ENCODE measurements at regions not wholly inside any gene's neighbourhood (a gene's known extent, or its start where the extent isn't known, plus 50 kb on each side); places are given as distances from the start of the nearest gene placed in this dataset.
A peak's percentile ranks its signal among the peaks of the same experiment; 100 is the strongest.

DNA sequence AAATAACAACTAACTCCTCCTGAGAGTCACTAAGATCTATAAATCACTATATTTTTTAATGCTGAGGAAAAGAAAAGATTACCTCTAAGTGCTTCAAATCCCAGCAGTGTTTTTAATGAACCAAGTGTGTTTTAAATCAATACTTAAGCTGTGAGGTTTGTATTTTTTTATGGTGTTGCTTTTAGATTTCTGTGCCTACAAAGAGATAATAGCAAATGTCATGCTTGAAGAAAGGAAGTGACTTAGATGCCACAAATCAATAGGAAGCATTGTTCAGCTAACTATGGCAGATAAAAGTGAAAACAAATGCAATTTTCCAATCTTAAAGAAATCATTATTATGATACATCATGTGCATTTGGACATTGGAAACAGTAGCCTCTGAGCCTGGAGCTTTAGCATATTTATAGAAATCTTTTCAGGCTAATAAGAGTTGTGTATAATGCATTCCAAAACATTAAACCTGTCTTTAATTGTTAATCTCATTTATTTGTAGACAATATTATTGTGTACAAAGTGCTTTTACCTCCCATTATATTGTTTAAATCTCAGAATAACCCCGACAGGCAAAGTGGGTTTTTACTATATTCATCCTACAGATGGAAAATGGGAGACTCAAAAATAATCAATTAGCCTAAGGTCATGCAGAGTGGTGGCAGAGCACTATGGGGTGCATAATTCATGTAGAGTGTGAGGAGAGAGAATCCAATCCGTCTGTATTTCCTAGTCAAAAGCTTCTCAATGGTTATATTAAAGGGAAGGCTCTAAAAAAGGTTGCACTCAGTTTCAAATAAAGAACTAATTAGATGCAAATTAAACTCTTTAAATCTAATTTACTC lies 486.2 kb downstream of the NAV3 start:
- H3K4me1 Mint-ChIP-seq = no peaks in the 10 kb centered on the region
- no peak for ATAC-seq
- no peak overlapping the region for H3K4me3 Mint-ChIP-seq
- DNase-seq = no peak
- H3K9me3 Mint-ChIP-seq = peaks cover 0 to 6% of the 10 kb centered on the region in 2 donors
- no peak overlapping the region for H3K27ac Mint-ChIP-seq
- H3K27me3 Mint-ChIP-seq = no peaks in the 10 kb centered on the region

DNA sequence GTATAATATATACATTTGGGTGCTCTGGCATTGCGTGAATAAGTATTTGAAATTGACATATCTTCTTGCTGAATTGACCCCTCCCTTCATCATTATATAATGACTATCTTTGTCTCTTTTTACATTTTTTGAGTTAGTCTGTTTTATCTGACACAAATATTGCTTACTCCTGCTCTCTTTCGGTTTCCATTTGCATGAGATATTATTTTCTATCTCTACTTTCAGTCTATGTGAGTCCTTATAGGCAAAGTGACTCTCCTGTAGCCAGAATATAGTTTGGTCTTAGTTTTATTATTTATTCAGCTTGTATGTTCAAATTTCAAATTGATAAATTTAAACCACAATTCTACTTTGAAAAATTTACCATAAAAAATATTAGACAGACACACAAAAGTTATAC lies 491.0 kb downstream of the NAV3 start:
- H3K4me1 Mint-ChIP-seq = no peaks in the 10 kb centered on the region
- H3K27ac Mint-ChIP-seq = no peak overlapping the region
- no peaks in the 10 kb centered on the region for H3K27me3 Mint-ChIP-seq
- peaks cover 0 to 16% of the 10 kb centered on the region in 2 donors for H3K9me3 Mint-ChIP-seq
- ATAC-seq (no peak), DNase-seq (no peak)
- no peak overlapping the region for H3K4me3 Mint-ChIP-seq

DNA sequence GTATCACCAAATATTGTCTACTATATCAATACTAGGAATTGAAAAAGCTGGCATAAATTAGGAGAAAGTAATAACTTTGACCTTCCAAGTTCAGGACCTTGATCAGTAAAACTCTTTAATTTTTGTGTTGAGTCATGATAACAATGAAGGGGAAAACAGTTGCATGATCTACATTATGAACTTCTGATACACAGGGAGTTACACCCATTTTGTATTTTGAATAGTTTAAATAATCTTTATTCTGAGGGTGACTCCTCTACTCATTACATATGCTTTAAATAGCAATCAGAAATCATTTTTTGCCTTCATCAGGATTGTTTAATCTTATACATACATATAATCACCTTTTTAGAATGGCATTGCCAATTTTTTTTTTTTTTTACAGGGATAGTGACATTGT lies 492.5 kb downstream of the NAV3 start:
- Mint-ChIP-seq H3K27ac (no peak overlapping the region), H3K4me3 (no peak overlapping the region), H3K9me3 (peaks cover 0 to 20% of the 10 kb centered on the region in 2 donors), H3K4me1 (no peaks in the 10 kb centered on the region), H3K27me3 (no peaks in the 10 kb centered on the region)
- DNase-seq = no peak
- no peak for ATAC-seq

DNA sequence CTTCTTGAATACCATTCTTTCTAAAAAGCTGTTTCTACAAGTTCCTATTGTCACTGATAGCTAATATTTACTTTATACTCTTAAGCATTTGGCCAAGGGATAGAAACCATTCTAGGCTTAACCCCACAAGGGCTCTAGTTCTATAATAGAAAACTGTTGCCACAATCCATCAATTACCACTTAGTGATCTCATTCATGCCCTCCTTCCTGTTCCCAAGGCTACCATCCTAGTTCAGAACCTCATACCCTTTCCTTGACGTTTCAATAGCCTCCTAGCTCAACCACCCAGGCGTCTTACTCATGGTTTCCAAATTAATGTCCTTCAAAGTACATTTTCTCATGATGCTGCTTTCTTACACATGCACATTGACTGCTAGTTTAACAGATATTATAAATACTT lies 493.5 kb downstream of the NAV3 start:
- DNase-seq (no peak), ATAC-seq (no peak)
- Mint-ChIP-seq H3K27me3 (no peaks in the 10 kb centered on the region), H3K9me3 (peaks cover 0 to 20% of the 10 kb centered on the region in 2 donors), H3K4me3 (no peak overlapping the region), H3K27ac (no peak overlapping the region), H3K4me1 (no peaks in the 10 kb centered on the region)

GRCh38 chr12:78328524-78328923 lies 497.8 kb downstream of the NAV3 start:
- H3K27me3 Mint-ChIP-seq = no peaks in the 10 kb centered on the region

DNA sequence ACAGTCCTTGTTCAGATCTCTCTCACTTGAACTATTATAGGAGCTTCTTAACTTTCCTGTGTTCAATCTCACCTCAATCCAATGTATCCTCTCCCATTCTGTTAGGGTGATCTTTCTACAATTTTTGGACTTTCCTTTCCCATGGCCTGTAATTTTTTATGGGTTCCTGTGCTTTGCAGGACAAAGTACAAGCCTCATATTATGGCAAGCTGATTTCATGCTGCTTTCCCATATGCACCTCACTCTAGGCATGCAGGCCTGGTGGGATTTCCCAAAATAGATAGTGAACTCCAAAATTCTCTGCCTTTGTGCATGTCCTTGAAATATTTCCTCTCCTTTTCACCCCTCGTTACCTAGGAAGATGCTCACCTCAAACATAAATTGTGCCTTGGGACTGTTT lies 499.4 kb downstream of the NAV3 start:
- H3K4me3 Mint-ChIP-seq = no peak overlapping the region
- no peak for DNase-seq

More at GRCh38 chr12:78328524-78328923, 497.8 kb downstream of the NAV3 start:
- Mint-ChIP-seq H3K4me3 (no peak overlapping the region), H3K27ac (no peak overlapping the region), H3K4me1 (no peaks in the 10 kb centered on the region), H3K9me3 (peaks cover 4 to 20% of the 10 kb centered on the region in 2 donors)
- ATAC-seq (no peak), DNase-seq (no peak)

DNA sequence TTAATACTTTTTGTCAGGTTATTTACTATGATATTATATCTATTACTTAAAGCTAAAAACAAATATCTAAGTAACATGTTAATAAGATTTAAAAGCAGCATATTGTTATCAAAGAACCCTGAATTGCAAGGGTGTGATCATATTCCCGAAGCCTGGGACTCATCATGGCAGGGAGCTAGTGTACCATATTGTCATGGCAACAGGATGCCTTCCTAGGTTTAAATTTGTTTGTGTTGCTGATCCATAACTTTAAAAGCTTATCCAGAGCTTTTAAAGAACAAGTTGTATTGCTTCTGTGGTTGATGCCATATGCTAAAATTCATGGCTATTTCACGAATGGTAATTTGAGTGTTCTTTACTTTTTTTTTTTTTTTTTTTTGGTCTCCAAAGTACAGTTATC lies 500.5 kb downstream of the NAV3 start:
- H3K4me1 Mint-ChIP-seq = no peaks in the 10 kb centered on the region
- H3K27me3 Mint-ChIP-seq = no peaks in the 10 kb centered on the region
- DNase-seq (no peak), ATAC-seq (no peak)
- no peak overlapping the region for H3K4me3 Mint-ChIP-seq
- no peak overlapping the region for H3K27ac Mint-ChIP-seq
- peaks cover 5 to 13% of the 10 kb centered on the region in 2 donors for H3K9me3 Mint-ChIP-seq

More for the DNA sequence above, 499.4 kb downstream of the NAV3 start:
- Mint-ChIP-seq H3K4me1 (no peaks in the 10 kb centered on the region), H3K27me3 (no peaks in the 10 kb centered on the region), H3K9me3 (peaks cover 4 to 17% of the 10 kb centered on the region in 2 donors), H3K27ac (no peak overlapping the region)
- no peak for ATAC-seq

DNA sequence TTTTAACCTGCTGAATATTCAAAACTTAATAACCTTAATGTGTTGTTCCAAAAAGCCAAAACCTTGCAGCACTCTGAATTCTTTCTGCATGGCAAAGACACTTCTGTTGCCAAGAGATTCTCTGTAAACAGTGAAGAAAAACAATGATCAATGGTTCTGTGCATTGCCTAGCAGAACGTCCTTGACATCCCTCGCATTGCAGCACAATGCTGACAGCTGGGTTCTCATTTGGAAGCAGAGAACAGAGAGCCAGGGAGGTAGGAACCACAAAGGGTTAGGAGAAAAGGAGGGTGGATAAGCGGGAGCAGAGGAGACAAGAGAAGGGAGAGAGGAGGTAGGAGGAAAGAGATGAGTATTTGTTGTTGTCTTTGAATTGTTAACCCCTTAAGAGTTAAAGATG lies 501.1 kb downstream of the NAV3 start:
- H3K27me3 Mint-ChIP-seq = no peaks in the 10 kb centered on the region
- DNase-seq = no peak

GRCh38 chr12:78338054-78338785 lies 507.5 kb downstream of the NAV3 start:
- ATAC-seq (no peak), DNase-seq (no peak)
- Mint-ChIP-seq H3K4me3 (no peak overlapping the region), H3K27ac (no peak overlapping the region), H3K27me3 (no peaks in the 10 kb centered on the region), H3K4me1 (no peaks in the 10 kb centered on the region), H3K9me3 (peaks cover 11% of the 10 kb centered on the region in 2 donors)

More for the DNA sequence above, 501.1 kb downstream of the NAV3 start:
- Mint-ChIP-seq H3K27ac (no peak overlapping the region), H3K9me3 (peaks cover 9 to 10% of the 10 kb centered on the region in 2 donors), H3K4me1 (no peaks in the 10 kb centered on the region), H3K4me3 (no peak overlapping the region)
- no peak for ATAC-seq

DNA sequence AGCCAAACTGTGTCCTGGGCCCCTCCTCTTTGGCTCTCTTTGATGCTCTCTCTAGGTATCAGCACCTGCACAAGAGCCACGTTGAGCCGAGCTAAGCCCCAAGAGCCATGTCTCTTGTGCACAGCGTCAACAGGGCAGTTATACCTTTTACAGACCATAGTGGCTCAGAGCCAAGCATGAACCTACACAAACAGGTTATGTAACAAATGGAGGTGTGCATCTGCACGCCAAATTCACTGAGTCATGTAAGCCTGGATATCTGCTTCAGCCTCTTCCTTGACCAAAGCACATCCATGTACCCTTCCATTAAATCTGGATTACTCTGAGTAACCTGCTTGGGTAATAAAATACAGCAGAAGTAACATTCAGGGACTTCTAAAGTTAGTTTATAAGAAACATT lies 509.7 kb downstream of the NAV3 start:
- peaks cover 17 to 22% of the 10 kb centered on the region in 2 donors for H3K9me3 Mint-ChIP-seq
- no peak overlapping the region for H3K27ac Mint-ChIP-seq
- no peaks in the 10 kb centered on the region for H3K4me1 Mint-ChIP-seq
- no peaks in the 10 kb centered on the region for H3K27me3 Mint-ChIP-seq
- no peak overlapping the region for H3K4me3 Mint-ChIP-seq
- ATAC-seq (no peak), DNase-seq (no peak)

GRCh38 chr12:78343657-78344056 lies 513.0 kb downstream of the NAV3 start:
- H3K27me3 Mint-ChIP-seq = no peaks in the 10 kb centered on the region
- no peak for DNase-seq
- H3K4me3 Mint-ChIP-seq = no peak overlapping the region
- no peak overlapping the region for H3K27ac Mint-ChIP-seq
- H3K4me1 Mint-ChIP-seq = no peaks in the 10 kb centered on the region
- peaks cover 23 to 36% of the 10 kb centered on the region in 2 donors for H3K9me3 Mint-ChIP-seq
- no peak for ATAC-seq

DNA sequence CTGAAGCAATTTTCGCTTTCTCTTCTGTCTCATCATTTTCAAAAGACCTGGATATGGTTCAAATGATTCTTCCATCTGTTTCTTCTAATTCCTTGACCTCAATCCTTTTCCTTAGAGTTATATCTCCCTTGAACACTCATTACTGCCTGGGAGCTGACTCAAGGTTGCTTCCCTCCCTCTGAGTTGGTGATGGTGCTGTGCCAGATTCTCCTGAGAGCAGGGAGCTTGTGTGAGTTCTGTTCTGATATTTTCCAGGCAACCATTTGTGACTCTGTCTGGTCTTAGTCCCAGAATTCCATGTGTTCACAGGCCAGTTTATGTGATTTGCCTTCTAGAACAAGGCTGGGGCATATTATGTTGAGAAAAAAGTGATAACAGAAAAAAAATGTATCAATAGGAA lies 505.1 kb upstream of the SYT1 start:
- Mint-ChIP-seq H3K27me3 (no peaks in the 10 kb centered on the region), H3K27ac (no peak overlapping the region), H3K9me3 (no peaks in the 10 kb centered on the region), H3K4me3 (no peak overlapping the region), H3K4me1 (no peaks in the 10 kb centered on the region)
- no peak for ATAC-seq
- no peak for DNase-seq

DNA sequence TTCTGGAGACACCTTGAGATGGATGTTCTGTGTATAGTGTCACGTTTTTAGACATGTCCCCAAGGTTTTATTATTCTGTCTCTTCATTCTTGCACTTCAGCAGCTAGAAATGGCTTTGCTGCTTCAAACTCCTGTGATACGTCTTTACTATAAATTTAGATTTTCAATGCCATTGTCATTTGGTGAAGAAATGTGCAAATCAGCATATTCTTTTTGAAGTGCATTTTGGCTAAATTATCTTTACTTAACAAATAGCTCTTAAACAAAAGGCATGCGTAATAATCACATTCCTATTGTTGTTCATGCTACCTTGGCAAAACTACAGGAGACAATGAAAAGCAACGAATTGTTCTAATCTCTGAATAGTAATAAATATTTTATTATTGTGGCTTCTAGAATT lies 502.9 kb upstream of the SYT1 start:
- DNase-seq = no peak
- Mint-ChIP-seq H3K27ac (no peak overlapping the region), H3K27me3 (no peaks in the 10 kb centered on the region), H3K4me3 (no peak overlapping the region), H3K9me3 (no peaks in the 10 kb centered on the region), H3K4me1 (no peaks in the 10 kb centered on the region)
- ATAC-seq = no peak

DNA sequence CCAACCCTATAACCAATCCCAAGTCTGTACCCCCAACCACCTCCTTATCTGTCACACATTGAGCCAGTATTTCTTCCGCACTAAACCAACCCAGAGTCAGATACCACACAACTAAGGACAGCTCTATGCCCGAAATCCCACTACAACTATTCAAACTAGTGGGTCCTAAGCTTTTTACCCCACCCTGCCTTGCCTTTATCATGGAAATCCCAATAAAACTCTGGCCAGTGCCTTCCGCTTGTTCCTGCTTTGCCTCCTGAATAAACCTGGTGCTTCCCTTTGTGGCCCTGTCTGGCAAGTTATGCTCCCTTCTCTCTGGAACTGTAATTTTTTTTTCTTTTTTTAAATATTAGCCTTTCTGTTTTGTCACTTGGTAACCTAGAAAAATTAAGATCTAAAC lies 493.3 kb upstream of the SYT1 start:
- Mint-ChIP-seq H3K4me3 (no peak overlapping the region), H3K4me1 (no peaks in the 10 kb centered on the region), H3K27ac (peak overlapping the region in 1 of 2 donors; percentile 66), H3K9me3 (peaks cover 8 to 11% of the 10 kb centered on the region in 2 donors), H3K27me3 (no peaks in the 10 kb centered on the region)
- DNase-seq = no peak
- no peak for ATAC-seq

- Mint-ChIP-seq H3K27me3 (no peaks in the 10 kb centered on the region), H3K27ac (no peak overlapping the region), H3K4me1 (no peaks in the 10 kb centered on the region), H3K9me3 (peaks cover 17 to 37% of the 10 kb centered on the region in 2 donors), H3K4me3 (no peak overlapping the region)
- no peak for ATAC-seq
- DNase-seq = no peak
Observed at GRCh38 chr12:78375461-78375860, 489.1 kb upstream of the SYT1 start.

DNA sequence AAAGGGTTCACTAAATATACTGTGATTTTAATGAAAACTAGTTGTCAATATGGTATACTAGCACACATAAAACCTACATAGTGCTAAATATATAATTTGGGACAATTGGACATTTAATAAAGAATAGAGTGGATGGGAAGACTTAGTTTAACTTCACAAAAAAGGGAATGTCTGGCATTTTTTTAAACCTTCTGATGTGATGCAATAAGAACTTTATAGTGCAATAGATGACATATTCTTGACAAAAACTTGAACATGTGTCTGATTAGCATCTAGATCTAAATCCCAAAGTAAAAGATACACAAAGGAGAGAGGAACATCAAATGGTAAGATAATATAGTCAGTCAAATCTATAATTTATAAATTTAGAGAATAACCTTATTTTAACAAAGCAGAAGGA lies 488.3 kb upstream of the SYT1 start:
- Mint-ChIP-seq H3K27ac (no peak overlapping the region), H3K4me3 (no peak overlapping the region), H3K4me1 (no peaks in the 10 kb centered on the region), H3K9me3 (peaks cover 13 to 32% of the 10 kb centered on the region in 2 donors), H3K27me3 (no peaks in the 10 kb centered on the region)
- no peak for DNase-seq
- ATAC-seq = no peak
